ENCODE measurements at regions not wholly inside any gene's neighbourhood (a gene's known extent, or its start where the extent isn't known, plus 50 kb on each side); places are given as distances from the start of the nearest gene placed in this dataset.

DNA sequence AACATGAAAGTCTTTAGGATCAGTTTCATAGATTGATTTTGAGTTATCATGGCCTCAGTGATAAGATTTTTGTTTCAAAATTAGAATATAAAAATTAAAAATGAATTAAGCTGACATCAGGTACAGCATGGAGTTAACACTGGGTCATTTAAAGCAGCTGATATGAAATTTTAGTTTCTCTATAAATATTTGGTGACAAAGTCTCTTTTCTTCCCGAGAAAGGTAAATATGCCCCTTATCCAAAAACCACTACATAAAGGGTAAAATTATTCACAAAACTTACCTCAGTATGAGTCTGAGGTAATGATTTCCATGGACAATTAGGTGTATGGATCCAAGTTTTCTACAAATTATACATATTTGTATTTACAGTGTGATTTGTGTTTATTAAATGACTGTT, 121.5 kb upstream of the PJA2 start:
- intact Hi-C loops (cut with DNase I), result no loop called here
- WGBS, result 90% methylated on average over 1 of the region's 1 CpG
- no peaks in the 10 kb centered on the region for H3K9me3 ChIP-seq
- no peaks in the 10 kb centered on the region for H3K27me3 ChIP-seq
- no peak for TF ChIP-seq EP300 (IDR thresholded peaks at IDR 0.05)
- H3K36me3 ChIP-seq, result no peaks in the 10 kb centered on the region
- H3K4me3 ChIP-seq, result no peak overlapping the region
- H3K27ac ChIP-seq (replicated peaks in 1 of 4), result no peak overlapping the region
- DNase-seq (ENCODE audit: extremely low spot score), result no peak
- peaks cover 0 to 12% (median 5%) of the 10 kb centered on the region in 4 donors for H3K4me1 ChIP-seq

DNA sequence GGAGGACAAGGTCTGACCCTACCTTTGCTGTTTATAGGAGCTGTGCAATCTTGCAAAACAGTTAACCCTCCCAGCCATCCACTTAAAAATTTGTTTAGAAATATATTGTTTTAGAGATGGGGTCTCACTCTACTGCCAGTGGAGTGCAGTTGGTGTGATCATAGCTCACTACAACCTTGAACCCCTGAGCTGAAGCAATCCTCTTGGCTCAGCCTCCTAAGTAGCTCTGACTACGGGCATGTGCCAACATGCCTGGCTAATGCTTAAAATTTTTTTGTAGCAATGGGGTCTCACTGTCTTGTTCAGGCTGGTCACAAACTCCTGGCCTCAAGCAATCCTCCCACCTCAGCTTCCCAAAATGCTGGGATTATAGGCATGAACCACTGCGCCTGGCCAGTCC, 120.2 kb upstream of the PJA2 start:
- Histone ChIP-seq H3K4me1 (peaks cover 0 to 12% (median 5%) of the 10 kb centered on the region in 4 donors), H3K36me3 (no peaks in the 10 kb centered on the region), H3K9me3 (no peaks in the 10 kb centered on the region), H3K27ac (replicated peaks in 1 of 4) (no peak overlapping the region), H3K27me3 (no peaks in the 10 kb centered on the region), H3K4me3 (no peak overlapping the region)
- no peak for TF ChIP-seq EP300 (IDR thresholded peaks at IDR 0.05)
- no peak for TF ChIP-seq POLR2AphosphoS5 (IDR thresholded peaks at IDR 0.05)
- TF ChIP-seq CTCF (IDR thresholded peaks at IDR 0.05), result no peak
- TF ChIP-seq POLR2A (IDR thresholded peaks at IDR 0.05; ENCODE audit: low read depth), result no peak
- intact Hi-C loops (cut with DNase I), result no loop called here
- DNase-seq (ENCODE audit: extremely low spot score), result no peak
- WGBS, result 100% methylated on average over 2 of the region's 2 CpGs

- no peak for TF ChIP-seq EP300 (IDR thresholded peaks at IDR 0.05)
- no peak for TF ChIP-seq POLR2AphosphoS5 (IDR thresholded peaks at IDR 0.05)
- no peak for TF ChIP-seq POLR2A (IDR thresholded peaks at IDR 0.05; ENCODE audit: low read depth)
- no peak for TF ChIP-seq CTCF (IDR thresholded peaks at IDR 0.05)
- H3K36me3 ChIP-seq, result no peaks in the 10 kb centered on the region
- no peak overlapping the region for H3K4me3 ChIP-seq
- 31% methylated on average over 2 of the region's 2 CpGs for WGBS
- H3K9me3 ChIP-seq, result no peaks in the 10 kb centered on the region
- no peak for DNase-seq (ENCODE audit: extremely low spot score)
- H3K4me1 ChIP-seq, result peaks cover 0 to 12% (median 5%) of the 10 kb centered on the region in 4 donors
- intact Hi-C loops (cut with DNase I), result no loop called here
- no peak overlapping the region for H3K27ac ChIP-seq (replicated peaks in 1 of 4)
- H3K27me3 ChIP-seq, result no peaks in the 10 kb centered on the region
Measured at GRCh38 chr5:109529520-109529919, 119.7 kb upstream of the PJA2 start.

DNA sequence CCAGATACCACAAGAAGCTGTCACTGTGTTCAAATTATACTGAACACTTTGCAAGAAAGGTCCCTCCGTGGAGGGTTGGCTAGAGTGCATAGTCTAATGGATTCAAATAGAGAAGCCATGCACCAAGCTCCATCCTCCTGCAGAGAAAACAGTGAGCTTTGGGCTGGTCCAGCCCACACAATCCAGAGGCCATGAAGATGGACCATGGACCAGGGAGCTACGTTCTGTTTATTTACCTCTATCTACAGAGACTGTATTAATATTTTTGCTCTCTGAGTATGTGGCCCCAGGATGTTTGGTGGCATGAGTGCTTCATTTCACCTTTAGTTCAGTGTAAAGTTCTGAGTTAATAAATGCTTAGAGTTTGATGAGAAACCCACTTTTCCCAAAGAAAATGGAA, 114.8 kb upstream of the PJA2 start:
- Histone ChIP-seq H3K27ac (replicated peaks in 1 of 4) (no peak overlapping the region), H3K36me3 (no peaks in the 10 kb centered on the region), H3K9me3 (peaks cover 0 to 6% (median 0%) of the 10 kb centered on the region in 4 donors), H3K4me3 (no peak overlapping the region), H3K4me1 (peaks cover 0 to 3% (median 2%) of the 10 kb centered on the region in 4 donors), H3K27me3 (no peaks in the 10 kb centered on the region)
- 51% methylated on average over 2 of the region's 2 CpGs for WGBS
- TF ChIP-seq EP300 (IDR thresholded peaks at IDR 0.05) (no peak), POLR2AphosphoS5 (IDR thresholded peaks at IDR 0.05) (no peak), CTCF (IDR thresholded peaks at IDR 0.05) (no peak), POLR2A (IDR thresholded peaks at IDR 0.05; ENCODE audit: low read depth) (no peak)
- intact Hi-C loops (cut with DNase I), result no loop called here
- no peak for DNase-seq (ENCODE audit: extremely low spot score)

DNA sequence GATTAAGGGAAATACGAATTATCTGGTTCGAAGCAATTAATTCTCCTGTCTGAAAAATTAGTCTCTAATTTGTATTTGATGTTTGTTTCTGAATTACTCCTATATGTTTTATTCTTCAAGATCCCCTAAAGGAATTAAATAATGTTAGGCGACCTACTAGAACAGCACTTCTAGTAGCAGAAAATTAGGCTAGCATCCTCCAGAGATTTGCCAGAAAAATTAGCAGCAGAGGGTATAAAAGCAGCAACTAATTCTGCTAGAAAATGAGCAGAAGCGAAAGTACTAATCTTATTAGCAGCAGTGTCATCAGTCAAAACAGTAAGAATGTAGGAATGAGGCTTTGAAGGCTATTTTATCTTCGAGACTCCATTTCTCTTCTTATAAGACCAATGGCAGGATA, 114.3 kb upstream of the PJA2 start:
- intact Hi-C loops (cut with DNase I), result no loop called here
- Histone ChIP-seq H3K27me3 (no peaks in the 10 kb centered on the region), H3K9me3 (peaks cover 0 to 6% (median 0%) of the 10 kb centered on the region in 4 donors), H3K27ac (replicated peaks in 1 of 4) (no peak overlapping the region), H3K4me1 (no peaks in the 10 kb centered on the region), H3K4me3 (no peak overlapping the region), H3K36me3 (no peaks in the 10 kb centered on the region)
- 88% methylated on average over 5 of the region's 5 CpGs for WGBS
- DNase-seq (ENCODE audit: extremely low spot score), result no peak
- TF ChIP-seq EP300 (IDR thresholded peaks at IDR 0.05) (no peak), POLR2AphosphoS5 (IDR thresholded peaks at IDR 0.05) (no peak), CTCF (IDR thresholded peaks at IDR 0.05) (no peak), POLR2A (IDR thresholded peaks at IDR 0.05; ENCODE audit: low read depth) (no peak)
